H1 (cell line): ENCODE measurements at regions not wholly inside any gene's neighbourhood (a gene's known extent, or its start where the extent isn't known, plus 50 kb on each side); places are given as distances from the start of the nearest gene placed in this dataset.

ENCODE experiments used
- CTCF ChIA-PET: fragments of 300-600 bp; sonication (Branson Sonifier 250); formaldehyde crosslinking; loops from one replicate; lab custom pipeline; 2021; ENCODE audit not compliant: partially characterized antibody; lab: Charles Lee
- POLR2A ChIA-PET: fragments of 300-600 bp; sonication (Branson Sonifier 250); formaldehyde crosslinking; loops from one replicate; lab custom pipeline; 2021; ENCODE audit warnings: inconsistent platforms; ENCODE audit not compliant: partially characterized antibody; lab: Charles Lee
- DNase-seq, 2 experiments: peaks; one replicate each; pipeline versions ENCODE4 v3.0.0 to v3.0.0-alpha.2; 2010 to 2022; ENCODE audit warnings: low spot score in 2 of 2, low read depth in 1 of 2, mixed read lengths in 1 of 2
- FAIRE-seq: peaks from 2 replicates; lab custom pipeline; 2011; peaks lifted over from hg19 to GRCh38; lab: Jason Lieb, UNC
- H2AFZ ChIP-seq: 2 replicates; pipeline ENCODE4 v1.8.1; 2012; ENCODE audit warnings: low read length, inconsistent platforms
- H2AK5ac ChIP-seq: 2 replicates; pipeline ENCODE4 v1.6.1; 2013; ENCODE audit warnings: low read depth, low read length
- H2BK120ac ChIP-seq: replicated peaks from 2 replicates; pipeline ENCODE3; 2013; ENCODE audit warnings: low read depth, low read length, inconsistent platforms
- H2BK12ac ChIP-seq: 2 replicates; pipeline ENCODE4 v1.6.1; 2013; ENCODE audit warnings: low read depth, low read length
- H2BK15ac ChIP-seq: 2 replicates; pipeline ENCODE4 v1.6.1; 2013; ENCODE audit warnings: low read length
- H2BK20ac ChIP-seq: 2 replicates; pipeline ENCODE4 v1.6.1; 2013; ENCODE audit warnings: low read length
- H2BK5ac ChIP-seq: 2 replicates; pipeline ENCODE4 v1.6.1; 2013; ENCODE audit warnings: low read depth, low read length
- H3K14ac ChIP-seq: 2 replicates; pipeline ENCODE4 v1.6.1; 2013; ENCODE audit warnings: inconsistent platforms; ENCODE audit not compliant: insufficient read length
- H3K18ac ChIP-seq: 2 replicates; pipeline ENCODE4 v1.6.1; 2013; ENCODE audit warnings: low read length; ENCODE audit errors: extremely low read depth
- H3K23ac ChIP-seq: 2 replicates; pipeline ENCODE4 v1.6.1; 2013; ENCODE audit warnings: inconsistent platforms; ENCODE audit not compliant: insufficient read length
- H3K23me2 ChIP-seq: 2 replicates; pipeline ENCODE4 v1.6.1; 2013; ENCODE audit warnings: low read depth, low read length
- H3K27ac ChIP-seq: 2 replicates; pipeline ENCODE4 v1.6.1; 2011; ENCODE audit warnings: low read depth, low read length, inconsistent platforms
- H3K27me3 ChIP-seq, 4 experiments: replicated peaks in 1 of 4; 1 replicate in 1 of 4; 2 replicates in 3 of 4; pipeline versions ENCODE4 v1.6.1 to v1.8.1; 2011 to 2013; ENCODE audit warnings: low read length in 3 of 4, mild to moderate bottlenecking in 3 of 4, inconsistent platforms in 2 of 4, mixed read lengths in 2 of 4, moderate library complexity in 1 of 4; ENCODE audit not compliant: control insufficient read depth in 3 of 4, insufficient read depth in 3 of 4; ENCODE audit errors: extremely low read depth in 1 of 4
- H3K36me3 ChIP-seq, 4 experiments: 2 replicates each; pipeline versions ENCODE4 v1.6.1 to v1.8.1; 2011 to 2013; ENCODE audit warnings: mild to moderate bottlenecking in 4 of 4, low read length in 3 of 4, moderate library complexity in 2 of 4, control low read depth in 1 of 4, inconsistent platforms in 1 of 4; ENCODE audit not compliant: insufficient read depth in 4 of 4, control insufficient read depth in 2 of 4
- H3K4ac ChIP-seq: replicated peaks from 2 replicates; pipeline ENCODE3; 2013; ENCODE audit warnings: low read length, low read depth, mixed read lengths, inconsistent platforms; ENCODE audit not compliant: insufficient read length
- H3K4me1 ChIP-seq, 4 experiments: replicated peaks in 1 of 4; 1 replicate in 1 of 4; 2 replicates in 3 of 4; pipeline versions ENCODE4 v1.6.1 to v1.8.1; 2011 to 2013; ENCODE audit warnings: low read length in 3 of 4, inconsistent platforms in 2 of 4, mixed read lengths in 1 of 4; ENCODE audit not compliant: insufficient read depth in 4 of 4, control insufficient read depth in 3 of 4
- H3K4me2 ChIP-seq, 2 experiments: 2 replicates each; pipeline versions ENCODE4 v1.6.1 to v1.8.1; 2011 to 2013; ENCODE audit warnings: low read depth in 2 of 2, low read length in 2 of 2, control low read depth in 1 of 2, inconsistent platforms in 1 of 2, mild to moderate bottlenecking in 1 of 2; ENCODE audit not compliant: insufficient read depth in 1 of 2
- H3K4me3 ChIP-seq, 4 experiments: fragments of 200-600, 300-600 bp in 1 of 4; sonication (generic), shearing (Covaris generic), sonication (Bioruptor Twin) in 1 of 4; 2 replicates each; pipeline versions ENCODE4 v1.5.1 to v1.8.1; 2011 to 2016; ENCODE audit warnings: low read length in 4 of 4, low read depth in 3 of 4, control low read depth in 2 of 4, inconsistent platforms in 2 of 4, mild to moderate bottlenecking in 2 of 4, mixed read lengths in 1 of 4, moderate library complexity in 1 of 4; ENCODE audit not compliant: insufficient read depth in 2 of 4; ENCODE audit errors: extremely low read depth in 1 of 4
- H3K56ac ChIP-seq: replicated peaks from 2 replicates; pipeline ENCODE3; 2013; ENCODE audit warnings: low read depth, mild to moderate bottlenecking, mixed read lengths, low read length, inconsistent platforms; ENCODE audit not compliant: insufficient read length
- H3K79me1 ChIP-seq: 2 replicates; pipeline ENCODE4 v1.6.1; 2013; ENCODE audit warnings: low read depth, low read length, control low read depth
- H3K79me2 ChIP-seq, 2 experiments: 2 replicates each; pipeline versions ENCODE4 v1.6.1 to v1.8.1; 2012 to 2013; ENCODE audit warnings: low read length in 2 of 2, mild to moderate bottlenecking in 2 of 2, inconsistent platforms in 1 of 2; ENCODE audit not compliant: insufficient read depth in 2 of 2, control insufficient read depth in 1 of 2
- H3K9ac ChIP-seq, 4 experiments: replicated peaks in 1 of 4; 1 replicate in 1 of 4; 2 replicates in 3 of 4; pipeline versions ENCODE4 v1.6.1 to v1.8.1; 2011 to 2013; ENCODE audit warnings: low read depth in 3 of 4, low read length in 3 of 4, control low read depth in 2 of 4, mild to moderate bottlenecking in 2 of 4, moderate library complexity in 2 of 4, inconsistent platforms in 1 of 4; ENCODE audit errors: extremely low read depth in 1 of 4
- H3K9me3 ChIP-seq, 2 experiments: 2 replicates each; pipeline versions ENCODE4 v1.6.1 to v1.8.1; 2012 to 2013; ENCODE audit warnings: mild to moderate bottlenecking in 2 of 2, moderate library complexity in 2 of 2, control low read depth in 1 of 2, inconsistent platforms in 1 of 2, low read depth in 1 of 2, low read length in 1 of 2, mixed read lengths in 1 of 2; ENCODE audit not compliant: insufficient read depth in 2 of 2
- H4K20me1 ChIP-seq, 2 experiments: replicated peaks in 1 of 2; 2 replicates each; pipeline versions ENCODE3 to v1.8.1; 2011 to 2013; ENCODE audit warnings: inconsistent platforms in 2 of 2, low read length in 2 of 2, mild to moderate bottlenecking in 1 of 2; ENCODE audit not compliant: insufficient read depth in 2 of 2, control insufficient read depth in 1 of 2
- H4K5ac ChIP-seq: 2 replicates; pipeline ENCODE4 v1.6.1; 2013; ENCODE audit warnings: low read length, low read depth, mixed read lengths, inconsistent platforms; ENCODE audit not compliant: insufficient read length
- H4K8ac ChIP-seq: 2 replicates; pipeline ENCODE4 v1.8.0; 2013; ENCODE audit warnings: mild to moderate bottlenecking, moderate library complexity, low read length, inconsistent platforms; ENCODE audit not compliant: insufficient read depth; ENCODE audit errors: extremely low read depth
- H4K91ac ChIP-seq: replicated peaks from 2 replicates; pipeline ENCODE3; 2013; ENCODE audit warnings: low read length, mixed read lengths, inconsistent platforms; ENCODE audit not compliant: insufficient read length
- ATF2 ChIP-seq: IDR thresholded peaks from 2 replicates; pipeline ENCODE4 v1.6.1; 2012; ENCODE audit warnings: low read length, inconsistent platforms
- ATF3 ChIP-seq: IDR thresholded peaks from 2 replicates; pipeline ENCODE4 v1.6.1; 2011; ENCODE audit warnings: low read depth, mild to moderate bottlenecking, low read length; ENCODE audit not compliant: insufficient read depth
- BCL11A ChIP-seq, 2 experiments: IDR thresholded peaks; one replicate each; pipeline ENCODE4 v1.6.1; 2011; ENCODE audit warnings: low read depth in 2 of 2, low read length in 2 of 2, mild to moderate bottlenecking in 2 of 2
- CREB1 ChIP-seq: IDR thresholded peaks from 2 replicates; pipeline ENCODE4 v1.6.1; 2012; ENCODE audit warnings: inconsistent platforms
- CTBP2 ChIP-seq: IDR thresholded peaks from 2 replicates; pipeline ENCODE4 v1.7.0; 2011; ENCODE audit warnings: borderline replicate concordance, mild to moderate bottlenecking, moderate library complexity, mixed read lengths, low read length; ENCODE audit not compliant: insufficient read depth, insufficient read length
- EGR1 ChIP-seq: IDR thresholded peaks from 2 replicates; pipeline ENCODE4 v1.6.1; 2011; ENCODE audit warnings: low read depth, low read length, borderline replicate concordance
- FOSL1 ChIP-seq: IDR thresholded peaks from 2 replicates; pipeline ENCODE4 v1.6.1; 2011; ENCODE audit warnings: mild to moderate bottlenecking, low read depth, low read length, moderate library complexity; ENCODE audit not compliant: insufficient read depth
- NANOG ChIP-seq: IDR thresholded peaks from 2 replicates; pipeline ENCODE4 v1.6.1; 2011; ENCODE audit warnings: low read length, low read depth, mild to moderate bottlenecking, inconsistent platforms; ENCODE audit not compliant: insufficient read depth, poor library complexity, severe bottlenecking
- PHF8 ChIP-seq: fragments of 200-600 bp; sonication (generic); conservative IDR thresholded peaks from 2 replicates; pipeline ENCODE4 v1.7.1; 2012; ENCODE audit warnings: low read depth, mild to moderate bottlenecking, inconsistent platforms, low read length, moderate library complexity
- POLR2A ChIP-seq, 2 experiments: IDR thresholded peaks; 1 replicate in 1 of 2; 2 replicates in 1 of 2; pipeline ENCODE4 v1.6.1; 2011; ENCODE audit warnings: low read depth in 2 of 2, low read length in 2 of 2, mild to moderate bottlenecking in 2 of 2; ENCODE audit errors: control extremely low read depth in 1 of 2
- RFX5 ChIP-seq: IDR thresholded peaks from 2 replicates; pipeline ENCODE4 v1.6.1; 2011; ENCODE audit warnings: low read depth, low read length, improper control_type of control experiment, borderline replicate concordance
- SRF ChIP-seq: IDR thresholded peaks from 2 replicates; pipeline ENCODE4 v1.6.1; 2011; ENCODE audit warnings: mild to moderate bottlenecking, low read depth, low read length, moderate library complexity
- TEAD4 ChIP-seq: IDR thresholded peaks from 2 replicates; pipeline ENCODE4 v1.6.1; 2012; ENCODE audit warnings: low read depth, low read length, inconsistent platforms, mixed read lengths
- WGBS, 2 experiments: shearing (Covaris generic) in 1 of 2; methylation state at CpG; one replicate each; pipeline versions ENCODE4 v1.1.6 to v1.1.7; 2013 to 2015; ENCODE audit warnings: low lambda C conversion rate in 2 of 2, mixed read lengths in 2 of 2, inconsistent platforms in 1 of 2, low coverage in 1 of 2, missing lambda C conversion rate in 1 of 2; ENCODE audit not compliant: insufficient replicate concordance in 2 of 2, insufficient coverage in 1 of 2, insufficient read length in 1 of 2; ENCODE audit errors: extremely low coverage in 1 of 2, missing lambda C conversion rate in 1 of 2; 5-methylcytosine and 5-hydroxymethylcytosine counted together

GRCh38 chr13:34578471-34578870 lies 363.6 kb upstream of the NBEA start:
- Histone ChIP-seq H3K4me1 (no peaks in the 10 kb centered on the region), H3K23ac (no peak overlapping the region), H3K4ac (no peak overlapping the region), H4K91ac (no peak overlapping the region), H3K18ac (no peak overlapping the region), H3K14ac (no peak overlapping the region), H3K27me3 (no peaks in the 10 kb centered on the region), H4K8ac (no peak overlapping the region), H2BK5ac (no peak overlapping the region), H3K79me2 (no peaks in the 10 kb centered on the region), H3K4me2 (no peak overlapping the region), H2BK120ac (no peak overlapping the region), H3K79me1 (no peaks in the 10 kb centered on the region), H2BK20ac (no peak overlapping the region), H4K5ac (no peak overlapping the region), H2AK5ac (no peak overlapping the region), H2BK15ac (no peak overlapping the region), H2AFZ (no peak overlapping the region), H3K9me3 (no peaks in the 10 kb centered on the region), H4K20me1 (no peaks in the 10 kb centered on the region), H3K36me3 (no peaks in the 10 kb centered on the region), H3K4me3 (no peak overlapping the region), H3K56ac (no peak overlapping the region), H3K9ac (no peak overlapping the region), H3K23me2 (no peaks in the 10 kb centered on the region), H2BK12ac (no peak overlapping the region), H3K27ac (no peak overlapping the region)
- POLR2A ChIA-PET, result no interaction called here
- 88% methylated on average over 1 of the region's 1 CpG; no CpG with 5 or more reads in 1 of the 2 experiments for WGBS, 2 experiments
- no peak for DNase-seq
- no peak for FAIRE-seq
- CTCF ChIA-PET, result no interaction called here
- TF ChIP-seq BCL11A (IDR thresholded peaks at IDR 0.05; ENCODE audit: low read depth in 2 of 2, low read length in 2 of 2) (no peak), FOSL1 (no peak), ATF3 (no peak), PHF8 (no peak), CREB1 (no peak), ATF2 (no peak), POLR2A (IDR thresholded peaks at IDR 0.05; ENCODE audit: control extremely low read depth in 1 of 2, low read depth in 2 of 2, low read length in 2 of 2) (no peak), EGR1 (no peak), NANOG (no peak), SRF (no peak), CTBP2 (no peak), TEAD4 (no peak), RFX5 (no peak)
